Activated naive CD8-positive, alpha-beta T cell treated with anti-CD3 and anti-CD28 coated beads for 36 hours (primary cell): ENCODE measurements at regions not wholly inside any gene's neighbourhood (a gene's known extent, or its start where the extent isn't known, plus 50 kb on each side); places are given as distances from the start of the nearest gene placed in this dataset.

Experiments used
- DNase-seq: peaks from one replicate; pipeline ENCODE4 v3.0.0; 2021
- H3K27ac Mint-ChIP-seq: one replicate; pipeline ENCODE4 v1.8.0; 2022; ENCODE audit warnings: mild to moderate bottlenecking, moderate library complexity, mixed read lengths
- H3K27me3 Mint-ChIP-seq: one replicate; pipeline ENCODE4 v1.8.0; 2022; ENCODE audit warnings: mild to moderate bottlenecking, mixed read lengths
- H3K36me3 Mint-ChIP-seq: one replicate; pipeline ENCODE4 v1.8.0; 2021; ENCODE audit warnings: mild to moderate bottlenecking, mixed read lengths
- H3K4me1 Mint-ChIP-seq: one replicate; pipeline ENCODE4 v1.8.0; 2021; ENCODE audit warnings: mixed read lengths
- H3K4me3 Mint-ChIP-seq: one replicate; pipeline ENCODE4 v1.8.0; 2022; ENCODE audit warnings: mild to moderate bottlenecking, moderate library complexity, mixed read lengths
- H3K9me3 Mint-ChIP-seq: one replicate; pipeline ENCODE4 v1.8.0; 2022; ENCODE audit warnings: mixed read lengths

DNA sequence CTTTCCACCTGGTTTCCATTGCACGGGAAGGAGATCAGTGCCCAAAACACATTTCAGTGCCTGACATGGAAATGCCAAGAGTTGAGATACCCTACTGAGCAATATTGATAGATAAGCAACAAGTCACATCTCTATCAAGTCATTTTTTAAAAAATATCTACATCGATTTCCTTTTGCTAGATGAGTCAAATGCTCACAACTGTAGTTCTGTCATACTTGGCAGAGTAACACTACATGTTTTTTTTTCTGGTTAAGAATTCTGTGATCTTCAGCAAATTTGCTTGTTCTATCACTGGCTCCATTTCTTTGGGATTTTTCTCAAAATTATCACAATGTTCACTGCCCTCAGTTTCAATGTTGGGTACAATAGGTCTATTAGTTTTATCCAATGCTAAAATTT is 145.4 kb downstream of the ZC3H11B start:
- H3K9me3 Mint-ChIP-seq: no peaks in the 10 kb centered on the region
- no peak overlapping the region for H3K4me3 Mint-ChIP-seq

DNA sequence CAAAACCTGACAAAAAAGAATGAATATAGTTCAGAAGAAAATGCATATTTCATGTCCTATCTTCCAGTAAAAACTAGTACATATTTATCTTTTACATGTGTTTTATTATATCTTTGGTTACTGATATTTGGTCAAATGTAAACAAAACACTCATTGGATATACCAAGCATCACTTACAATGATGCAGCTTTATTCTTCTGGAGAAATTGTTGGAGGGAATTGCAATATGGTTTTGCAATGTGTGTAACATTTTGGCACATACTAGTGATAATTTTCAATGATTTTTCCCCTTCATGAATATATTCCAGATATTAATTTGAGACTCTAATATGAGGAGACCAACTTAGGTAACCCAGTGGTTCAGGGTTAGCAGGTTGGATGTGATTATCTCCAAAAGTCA is 146.1 kb downstream of the ZC3H11B start:
- Mint-ChIP-seq H3K27me3 (peaks cover 14% of the 10 kb centered on the region), H3K36me3 (no peaks in the 10 kb centered on the region), H3K4me1 (no peaks in the 10 kb centered on the region), H3K9me3 (no peaks in the 10 kb centered on the region), H3K27ac (no peak overlapping the region), H3K4me3 (no peak overlapping the region)
- no peak for DNase-seq

More for the DNA sequence above, 145.4 kb downstream of the ZC3H11B start:
- Mint-ChIP-seq H3K27me3 (peaks cover 14% of the 10 kb centered on the region), H3K4me1 (no peaks in the 10 kb centered on the region), H3K36me3 (no peaks in the 10 kb centered on the region), H3K27ac (no peak overlapping the region)
- no peak for DNase-seq

DNA sequence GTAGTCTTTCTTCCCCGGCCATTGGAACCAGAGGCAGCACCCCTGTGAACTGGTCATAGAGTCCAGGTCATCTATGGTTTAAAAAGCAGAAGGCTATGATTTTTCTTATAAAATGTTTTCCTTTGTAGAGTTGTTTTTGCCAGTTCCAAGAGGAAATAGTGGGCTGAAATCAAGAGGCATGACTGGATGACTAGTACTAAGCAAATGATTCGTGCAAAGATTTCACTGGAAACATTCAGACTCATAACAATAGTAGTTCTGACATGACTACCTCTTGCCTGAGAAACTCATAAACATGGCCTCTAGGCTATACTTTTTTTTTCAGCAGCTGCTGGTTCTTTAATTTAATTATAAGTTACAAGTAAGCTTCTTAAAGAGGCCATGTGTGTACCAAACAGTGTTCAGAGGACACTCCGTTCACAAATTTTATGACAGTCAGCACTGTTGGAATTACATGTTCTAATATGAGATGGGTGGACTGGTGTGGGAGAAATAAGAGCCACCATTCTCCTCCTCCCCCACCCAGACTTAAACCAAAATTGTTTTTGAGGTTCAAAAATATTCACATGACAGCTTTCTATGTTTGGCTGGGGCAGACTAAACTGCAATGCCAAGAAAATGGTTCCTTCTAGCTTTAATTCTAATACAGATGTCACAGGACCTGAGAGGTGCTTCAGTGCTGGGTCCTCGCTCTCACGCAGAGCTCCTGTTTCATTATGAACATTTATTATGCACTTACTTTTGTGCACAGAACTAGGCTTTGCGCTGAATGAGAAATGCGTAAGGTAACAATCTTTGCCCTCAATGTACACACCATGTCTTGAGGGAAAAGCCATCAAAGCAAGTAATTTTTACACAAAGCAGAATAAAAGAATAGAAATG is 147.5 kb downstream of the ZC3H11B start:
- DNase-seq: no peak
- H3K9me3 Mint-ChIP-seq: no peaks in the 10 kb centered on the region
- H3K27me3 Mint-ChIP-seq: peaks cover 14% of the 10 kb centered on the region
- H3K36me3 Mint-ChIP-seq: no peaks in the 10 kb centered on the region
- no peaks in the 10 kb centered on the region for H3K4me1 Mint-ChIP-seq
- H3K4me3 Mint-ChIP-seq: no peak overlapping the region
- no peak overlapping the region for H3K27ac Mint-ChIP-seq

DNA sequence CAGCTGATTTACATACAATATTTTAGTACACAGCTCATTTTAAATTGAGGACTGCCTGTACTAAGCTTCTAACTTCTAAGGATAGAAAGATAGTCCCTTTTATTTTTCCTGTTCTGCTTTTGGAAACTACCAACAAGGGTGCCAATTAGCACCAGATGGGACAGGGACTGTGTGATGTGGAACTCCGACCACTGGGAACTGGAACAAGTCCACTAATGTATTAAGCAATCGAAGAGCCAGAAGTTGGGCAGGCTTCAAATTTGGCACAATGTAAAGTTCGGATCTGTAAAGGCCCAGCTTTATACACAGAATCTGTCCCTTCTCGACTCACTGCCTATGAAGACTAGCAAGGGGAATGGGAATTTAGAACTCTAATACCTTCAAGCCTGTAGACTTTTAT is 149.3 kb downstream of the ZC3H11B start:
- no peaks in the 10 kb centered on the region for H3K9me3 Mint-ChIP-seq
- peaks cover 14% of the 10 kb centered on the region for H3K27me3 Mint-ChIP-seq
- no peaks in the 10 kb centered on the region for H3K36me3 Mint-ChIP-seq
- H3K4me1 Mint-ChIP-seq: no peaks in the 10 kb centered on the region
- H3K27ac Mint-ChIP-seq: no peak overlapping the region
- no peak for DNase-seq
- H3K4me3 Mint-ChIP-seq: no peak overlapping the region

DNA sequence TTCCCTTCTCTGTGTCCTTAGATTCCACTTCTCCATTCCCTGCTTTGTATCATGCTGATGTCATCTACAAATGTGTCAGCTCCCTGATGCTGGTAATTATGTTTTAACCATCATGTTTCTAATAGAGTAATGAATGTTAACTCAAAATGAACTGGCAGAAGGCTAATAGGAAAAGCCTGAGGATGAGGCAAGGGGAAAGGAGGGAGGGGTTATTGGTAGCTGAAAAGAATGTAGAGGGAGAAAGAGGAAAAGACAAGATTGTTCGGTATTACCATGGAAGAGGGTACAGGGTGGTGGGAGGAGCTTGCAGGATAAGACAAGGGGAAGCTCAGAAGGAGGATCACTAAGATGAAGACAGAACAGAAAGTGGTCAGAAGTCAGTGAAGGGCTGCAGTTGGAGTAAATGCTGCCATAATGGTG is 150.9 kb downstream of the ZC3H11B start:
- Mint-ChIP-seq H3K27me3 (peaks cover 5% of the 10 kb centered on the region), H3K27ac (no peak overlapping the region), H3K9me3 (no peaks in the 10 kb centered on the region), H3K4me1 (no peaks in the 10 kb centered on the region), H3K4me3 (no peak overlapping the region), H3K36me3 (no peaks in the 10 kb centered on the region)
- DNase-seq: no peak

DNA sequence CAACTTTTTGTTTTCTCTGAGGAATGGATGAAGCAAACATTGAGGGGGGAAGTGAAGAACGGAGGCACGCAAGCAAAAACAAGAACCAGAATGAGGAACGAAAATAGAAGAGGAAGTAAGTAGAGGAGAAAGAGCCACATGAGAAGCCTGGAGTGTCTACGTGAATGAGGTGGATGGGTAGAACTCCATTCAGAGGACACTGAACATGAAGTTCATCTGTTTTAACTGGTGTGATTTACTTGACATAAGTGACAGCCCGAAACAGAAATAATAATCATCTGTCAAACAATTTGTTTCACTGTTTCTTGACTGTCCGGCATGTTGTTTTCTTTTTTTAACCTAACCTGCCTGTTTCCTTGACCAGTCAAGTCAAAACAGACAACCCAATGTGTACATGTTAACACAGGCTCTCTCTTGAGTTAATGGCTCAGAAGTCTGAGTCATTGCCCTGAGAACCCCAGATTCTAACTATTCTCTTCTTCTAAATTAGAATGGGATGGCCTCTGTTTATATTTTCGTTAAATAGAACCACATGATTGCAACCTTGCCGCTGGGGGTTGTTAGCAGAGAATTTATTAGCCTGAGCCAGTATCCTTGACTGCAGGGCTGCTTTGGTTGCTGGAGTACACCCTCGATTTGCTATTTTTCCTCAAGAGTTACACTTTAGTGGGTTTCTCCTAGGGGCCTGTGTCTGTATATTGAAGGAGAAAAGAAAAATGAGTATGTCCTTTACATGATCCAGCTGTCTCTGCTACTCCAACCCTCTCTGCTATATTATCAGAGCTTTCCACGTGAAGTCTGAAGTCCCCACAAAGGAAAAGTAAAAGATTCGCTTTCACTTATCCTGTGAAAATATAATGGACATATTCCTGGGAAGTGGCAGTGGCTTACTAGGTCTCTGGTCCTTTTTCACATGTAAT is 151.7 kb downstream of the ZC3H11B start:
- Mint-ChIP-seq H3K36me3 (no peaks in the 10 kb centered on the region), H3K27me3 (peaks cover 5% of the 10 kb centered on the region), H3K9me3 (no peaks in the 10 kb centered on the region), H3K4me3 (no peak overlapping the region), H3K4me1 (no peaks in the 10 kb centered on the region), H3K27ac (no peak overlapping the region)
- no peak for DNase-seq

DNA sequence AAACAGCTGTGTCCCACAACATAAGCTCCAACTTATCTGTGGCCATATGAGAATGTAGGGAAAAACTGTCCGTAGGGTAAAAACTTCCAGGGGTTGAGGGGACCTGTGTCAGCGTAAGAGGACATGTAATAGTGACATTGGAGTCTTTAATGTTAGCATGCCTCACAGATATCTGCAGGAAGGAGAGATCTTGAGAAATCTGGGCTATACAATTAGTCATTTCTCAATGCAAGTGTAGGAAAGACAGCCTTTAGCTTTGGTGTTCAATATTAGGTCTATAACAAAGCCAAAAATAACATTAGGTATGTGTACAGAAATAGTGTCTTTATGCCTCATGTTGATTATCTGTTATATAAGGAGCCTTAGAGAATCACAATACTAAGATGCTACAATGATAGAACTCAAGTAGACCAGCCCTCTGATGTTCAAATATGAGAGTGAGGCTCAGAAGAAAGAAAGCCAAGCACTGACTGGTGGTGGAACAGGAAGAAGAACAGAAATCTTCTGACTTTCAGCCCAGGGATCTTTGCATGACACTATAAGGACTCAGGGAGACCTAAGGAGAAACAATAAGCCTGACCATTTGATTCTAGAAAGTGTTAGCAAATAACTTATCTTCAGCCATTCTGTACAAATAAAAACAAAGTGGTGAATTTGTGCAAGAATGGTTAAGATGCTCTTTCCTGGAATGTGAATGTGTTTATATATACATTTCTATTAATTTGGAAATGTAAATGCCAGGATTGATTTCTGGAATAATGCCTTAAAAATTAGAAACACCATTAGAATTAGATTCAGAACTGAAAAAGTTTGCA is 152.6 kb downstream of the ZC3H11B start:
- no peak for DNase-seq
- H3K4me1 Mint-ChIP-seq: no peaks in the 10 kb centered on the region
- H3K36me3 Mint-ChIP-seq: no peaks in the 10 kb centered on the region
- no peaks in the 10 kb centered on the region for H3K9me3 Mint-ChIP-seq
- H3K27me3 Mint-ChIP-seq: peaks cover 5% of the 10 kb centered on the region
- H3K27ac Mint-ChIP-seq: no peak overlapping the region
- no peak overlapping the region for H3K4me3 Mint-ChIP-seq

DNA sequence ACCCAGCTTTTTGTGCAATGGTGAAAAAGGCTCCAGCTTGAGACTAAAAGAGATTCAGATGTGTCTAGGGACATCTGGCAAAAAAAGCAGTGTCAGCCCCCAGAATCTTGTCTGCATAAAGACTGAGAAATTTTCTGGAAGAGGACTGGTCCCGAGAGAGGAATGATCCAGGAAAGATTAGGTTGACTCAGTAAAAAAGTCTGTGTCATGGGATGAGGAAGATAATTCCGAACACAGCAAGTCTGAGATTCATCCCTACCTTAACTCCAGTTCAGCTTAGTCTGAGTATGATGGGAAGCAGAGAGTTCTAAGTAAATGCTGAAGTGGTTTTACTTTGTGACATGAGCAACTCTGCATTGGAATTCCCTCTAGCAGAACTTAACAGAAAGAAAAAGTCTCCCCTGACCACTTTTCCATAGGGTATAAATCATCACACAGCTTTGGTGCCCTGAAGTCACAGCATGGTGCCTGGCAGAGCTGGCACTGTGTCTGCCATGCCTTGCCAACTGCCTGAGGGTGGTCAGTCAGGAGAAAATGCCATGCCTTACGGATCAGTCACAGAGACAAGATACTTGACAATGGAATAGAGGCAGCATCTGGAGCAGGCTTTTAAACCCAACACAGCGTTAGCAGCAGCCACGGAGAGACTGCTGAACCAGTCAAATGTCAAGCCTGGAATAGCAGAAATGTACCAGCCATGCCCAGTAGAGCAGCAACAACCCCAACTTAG is 153.4 kb downstream of the ZC3H11B start:
- Mint-ChIP-seq H3K36me3 (no peaks in the 10 kb centered on the region), H3K27ac (no peak overlapping the region)
- DNase-seq: no peak

DNA sequence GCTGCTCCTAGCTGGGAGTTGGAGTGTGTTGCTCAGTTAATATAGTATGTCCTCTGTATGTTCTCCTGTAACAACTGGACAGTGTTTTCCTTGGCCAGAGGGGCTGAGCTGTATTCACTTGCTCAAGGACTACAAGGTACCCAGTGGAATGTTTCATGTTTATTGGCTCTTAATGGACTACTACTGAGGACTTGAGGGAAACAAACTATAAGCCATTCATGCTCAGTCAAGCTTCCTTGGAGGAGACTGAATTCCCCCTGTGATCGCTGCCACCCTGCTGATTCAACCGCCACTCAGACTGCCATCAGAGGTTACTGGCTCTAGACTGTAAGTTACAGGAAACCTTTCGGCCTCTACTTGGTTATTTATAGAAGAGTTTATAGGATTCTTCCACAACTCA is 166.6 kb downstream of the ZC3H11B start:
- H3K36me3 Mint-ChIP-seq: no peaks in the 10 kb centered on the region
- H3K9me3 Mint-ChIP-seq: no peaks in the 10 kb centered on the region
- DNase-seq: no peak
- H3K27ac Mint-ChIP-seq: no peak overlapping the region
- no peaks in the 10 kb centered on the region for H3K27me3 Mint-ChIP-seq
- no peaks in the 10 kb centered on the region for H3K4me1 Mint-ChIP-seq
- H3K4me3 Mint-ChIP-seq: no peak overlapping the region

More for the DNA sequence above, 153.4 kb downstream of the ZC3H11B start:
- no peaks in the 10 kb centered on the region for H3K9me3 Mint-ChIP-seq
- no peak overlapping the region for H3K4me3 Mint-ChIP-seq
- peaks cover 5% of the 10 kb centered on the region for H3K27me3 Mint-ChIP-seq
- H3K4me1 Mint-ChIP-seq: no peaks in the 10 kb centered on the region

DNA sequence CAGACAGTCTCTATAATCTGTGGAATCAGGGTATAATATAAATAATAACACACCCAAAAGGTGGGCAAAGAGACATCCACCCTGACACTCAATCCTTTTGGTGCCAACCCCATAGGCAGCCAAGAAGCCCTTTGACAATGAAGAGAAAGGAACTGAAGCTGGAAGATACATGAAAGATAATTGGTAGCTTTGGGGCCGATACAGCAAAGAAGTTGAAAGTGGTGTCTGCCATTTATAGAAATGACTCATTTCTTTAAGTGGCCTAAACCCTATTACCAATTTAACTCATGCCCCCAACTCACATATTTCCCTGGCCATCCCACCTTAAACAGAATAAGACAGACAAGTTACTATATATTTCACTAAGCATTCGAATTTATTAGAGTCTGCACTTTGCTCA is 167.0 kb downstream of the ZC3H11B start:
- Mint-ChIP-seq H3K36me3 (no peaks in the 10 kb centered on the region), H3K9me3 (no peaks in the 10 kb centered on the region), H3K4me3 (no peak overlapping the region), H3K4me1 (no peaks in the 10 kb centered on the region), H3K27ac (no peak overlapping the region), H3K27me3 (peaks cover under 1% of the 10 kb centered on the region)
- DNase-seq: no peak

DNA sequence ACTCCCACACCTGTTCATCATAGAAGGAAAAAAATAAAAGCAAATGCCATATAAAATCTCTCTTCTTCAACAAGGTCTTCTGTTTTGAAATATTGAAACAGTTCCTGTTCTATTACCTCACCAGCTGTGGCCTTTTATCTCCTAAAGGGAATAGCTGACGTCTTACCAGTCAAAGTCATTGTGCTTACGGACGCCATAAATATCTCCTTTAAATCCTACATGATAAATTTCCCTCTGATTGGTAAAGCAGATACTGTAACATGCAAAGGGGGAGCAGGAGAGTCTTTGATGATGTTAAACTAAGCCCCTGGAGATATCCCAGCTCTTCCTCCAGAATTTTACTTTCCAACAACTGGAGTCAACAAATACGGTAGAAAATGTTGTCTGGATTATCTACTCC is 168.4 kb downstream of the ZC3H11B start:
- H3K27ac Mint-ChIP-seq: no peak overlapping the region
- H3K4me3 Mint-ChIP-seq: no peak overlapping the region
- no peaks in the 10 kb centered on the region for H3K9me3 Mint-ChIP-seq
- no peaks in the 10 kb centered on the region for H3K36me3 Mint-ChIP-seq
- DNase-seq: no peak
- H3K4me1 Mint-ChIP-seq: no peaks in the 10 kb centered on the region
- H3K27me3 Mint-ChIP-seq: peaks cover 3% of the 10 kb centered on the region

DNA sequence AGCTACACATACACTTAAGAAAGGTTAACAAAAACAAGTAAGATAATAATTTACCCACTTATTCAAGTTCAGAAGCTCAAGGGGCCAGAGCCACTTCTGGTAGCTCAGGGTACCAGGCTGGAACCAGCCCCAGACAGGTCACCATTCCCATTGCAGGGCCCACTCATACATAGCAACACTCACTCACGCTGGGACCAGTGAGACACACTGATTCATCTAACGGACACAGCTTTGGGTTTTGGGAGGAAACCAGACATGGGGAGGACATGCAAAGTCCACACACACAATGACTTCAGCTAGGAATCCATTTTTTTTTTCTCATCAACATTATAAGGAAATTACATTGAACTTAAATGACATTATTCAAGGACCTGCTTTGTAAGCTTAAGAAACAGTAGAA is 169.1 kb downstream of the ZC3H11B start:
- Mint-ChIP-seq H3K27ac (no peak overlapping the region), H3K4me1 (no peaks in the 10 kb centered on the region), H3K4me3 (no peak overlapping the region), H3K27me3 (peaks cover 3% of the 10 kb centered on the region), H3K36me3 (no peaks in the 10 kb centered on the region), H3K9me3 (no peaks in the 10 kb centered on the region)
- DNase-seq: no peak

DNA sequence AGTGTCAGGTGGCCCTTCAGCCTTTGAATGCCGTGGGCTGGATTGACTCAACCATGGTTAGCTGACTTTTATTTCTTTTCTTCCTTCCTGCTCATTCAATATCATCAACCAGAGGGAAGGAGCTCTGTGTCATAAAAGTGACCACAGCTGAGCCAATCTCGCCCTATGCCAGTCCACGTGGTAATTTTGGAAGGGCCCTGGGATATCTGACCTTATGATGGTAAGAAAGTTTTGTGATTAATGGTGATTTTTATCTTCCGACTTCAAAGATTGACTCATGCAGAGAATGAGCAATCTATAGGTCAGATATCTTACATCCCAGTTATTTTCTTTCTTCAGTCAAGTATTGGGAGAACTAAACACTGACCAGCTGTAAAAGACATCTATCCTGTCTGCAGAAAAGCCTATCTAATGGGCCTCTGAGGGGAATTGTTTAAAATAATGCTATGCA is 170.3 kb downstream of the ZC3H11B start:
- Mint-ChIP-seq H3K27ac (no peak overlapping the region), H3K27me3 (peaks cover 3% of the 10 kb centered on the region), H3K4me1 (no peaks in the 10 kb centered on the region), H3K4me3 (no peak overlapping the region), H3K9me3 (no peaks in the 10 kb centered on the region), H3K36me3 (no peaks in the 10 kb centered on the region)
- DNase-seq: no peak

DNA sequence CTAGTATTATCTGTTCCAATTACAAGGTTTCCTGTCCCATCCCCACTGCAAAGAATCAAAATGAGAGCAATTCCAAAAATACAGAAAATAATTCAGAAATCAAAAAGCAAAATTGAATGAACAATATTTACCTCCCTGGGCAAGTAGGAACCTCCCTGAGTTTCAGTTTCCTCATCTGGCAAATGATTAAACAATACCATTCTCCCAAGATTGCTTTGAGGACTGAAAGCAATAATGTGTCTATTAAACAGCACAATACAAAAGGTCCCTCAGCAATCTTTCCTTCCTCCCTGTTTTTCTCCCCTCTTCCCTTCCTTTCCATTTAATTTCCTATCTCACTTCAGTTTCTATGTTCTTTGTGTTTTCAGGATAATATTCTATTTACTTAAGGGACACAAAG is 171.0 kb downstream of the ZC3H11B start:
- Mint-ChIP-seq H3K27me3 (peaks cover 3% of the 10 kb centered on the region), H3K36me3 (no peaks in the 10 kb centered on the region), H3K4me3 (no peak overlapping the region), H3K4me1 (no peaks in the 10 kb centered on the region), H3K9me3 (no peaks in the 10 kb centered on the region), H3K27ac (no peak overlapping the region)
- no peak for DNase-seq
